NCI-H446 (cell line): ENCODE measurements at regions not wholly inside any gene's neighbourhood (a gene's known extent, or its start where the extent isn't known, plus 50 kb on each side); places are given as distances from the start of the nearest gene placed in this dataset.

Experiments used
- DNase-seq, 2 experiments: peaks; one replicate each; lab custom pipeline; 2025; lab: John Stamatoyannopoulos, UW

- peak; percentile 2 to 35 for DNase-seq
Observed at GRCh38 chr11:86119077-86119476, 50.2 kb upstream of the PICALM start.
